Hepatocyte (in vitro differentiated cells): ENCODE measurements at regions not wholly inside any gene's neighbourhood (a gene's known extent, or its start where the extent isn't known, plus 50 kb on each side); places are given as distances from the start of the nearest gene placed in this dataset.
"Not testable (repeated sequence)": the region's sequence is repeated elsewhere in the genome, so short reads cannot be mapped to it uniquely, and the experiment has no call there.

Experiments
- CTCF ChIP-seq: fragments of 200-600 bp; sonication (generic); IDR thresholded peaks from 2 replicates; pipeline ENCODE4 v1.5.1; 2016; ENCODE audit warnings: antibody characterized with exemption, mild to moderate bottlenecking; ENCODE audit not compliant: poor library complexity
- EZH2 ChIP-seq: fragments of 200-600 bp; sonication (generic); IDR thresholded peaks from 2 replicates; pipeline ENCODE4 v1.6.1; 2016; ENCODE audit warnings: antibody characterized with exemption, mild to moderate bottlenecking, borderline replicate concordance
- EZH2phosphoT487 ChIP-seq: fragments of 200-600 bp; sonication (generic); IDR thresholded peaks from one replicate; pipeline ENCODE4 v1.6.1; 2018; ENCODE audit warnings: antibody characterized with exemption, mild to moderate bottlenecking, low read depth, moderate library complexity; ENCODE audit not compliant: unreplicated experiment, severe bottlenecking

DNA sequence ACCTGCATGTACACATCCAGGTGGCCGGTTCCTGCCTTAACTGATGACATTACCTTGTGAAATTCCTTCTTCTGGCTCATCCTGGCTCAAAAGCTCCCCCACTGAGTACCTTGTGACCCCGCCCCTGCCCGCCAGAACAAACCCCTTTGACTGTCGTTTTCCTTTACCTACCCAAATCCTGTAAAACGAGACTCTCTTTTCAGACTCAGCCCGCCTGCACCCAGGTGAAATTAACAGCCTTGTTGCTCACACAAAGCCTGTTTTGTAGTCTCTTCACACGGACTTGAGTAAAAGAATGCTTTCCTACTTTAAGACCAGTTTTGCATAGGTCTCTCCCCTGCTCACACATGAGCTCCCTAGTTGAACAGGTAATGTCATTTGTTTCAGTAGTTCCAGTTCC, 667.4 kb upstream of the GBE1 start:
- not testable (repeated sequence) for TF ChIP-seq CTCF, EZH2, EZH2phosphoT487
